Activated naive CD4-positive, alpha-beta T cell treated with anti-CD3 and anti-CD28 coated beads, Interleukin-2, amount 10 ng/mL, durations not matched to agents 7 days and 5 days (primary cell): ENCODE measurements at regions not wholly inside any gene's neighbourhood (a gene's known extent, or its start where the extent isn't known, plus 50 kb on each side); places are given as distances from the start of the nearest gene placed in this dataset.

Experiments used
- CTCF ChIA-PET: fragments of 350-600 bp; sonication (Branson Sonifier 250); formaldehyde crosslinking; loops from one replicate; lab custom pipeline; 2021; ENCODE audit warnings: antibody characterized with exemption; lab: Charles Lee
- DNase-seq: peaks from one replicate; pipeline ENCODE4 v3.0.0-alpha.2; 2020
- H3K27ac Mint-ChIP-seq: one replicate; pipeline ENCODE4 v1.8.0; 2021; ENCODE audit warnings: mild to moderate bottlenecking, moderate library complexity, mixed read lengths
- H3K27me3 Mint-ChIP-seq: one replicate; pipeline ENCODE4 v1.8.0; 2021; ENCODE audit warnings: mild to moderate bottlenecking, mixed read lengths
- H3K36me3 Mint-ChIP-seq: one replicate; pipeline ENCODE4 v1.8.0; 2021; ENCODE audit warnings: mixed read lengths
- H3K4me1 Mint-ChIP-seq: one replicate; pipeline ENCODE4 v1.8.0; 2021; ENCODE audit warnings: mixed read lengths
- H3K4me3 Mint-ChIP-seq: one replicate; pipeline ENCODE4 v1.8.0; 2021; ENCODE audit warnings: mild to moderate bottlenecking, moderate library complexity, mixed read lengths
- H3K9me3 Mint-ChIP-seq: one replicate; pipeline ENCODE4 v1.8.0; 2021; ENCODE audit warnings: mixed read lengths

DNA sequence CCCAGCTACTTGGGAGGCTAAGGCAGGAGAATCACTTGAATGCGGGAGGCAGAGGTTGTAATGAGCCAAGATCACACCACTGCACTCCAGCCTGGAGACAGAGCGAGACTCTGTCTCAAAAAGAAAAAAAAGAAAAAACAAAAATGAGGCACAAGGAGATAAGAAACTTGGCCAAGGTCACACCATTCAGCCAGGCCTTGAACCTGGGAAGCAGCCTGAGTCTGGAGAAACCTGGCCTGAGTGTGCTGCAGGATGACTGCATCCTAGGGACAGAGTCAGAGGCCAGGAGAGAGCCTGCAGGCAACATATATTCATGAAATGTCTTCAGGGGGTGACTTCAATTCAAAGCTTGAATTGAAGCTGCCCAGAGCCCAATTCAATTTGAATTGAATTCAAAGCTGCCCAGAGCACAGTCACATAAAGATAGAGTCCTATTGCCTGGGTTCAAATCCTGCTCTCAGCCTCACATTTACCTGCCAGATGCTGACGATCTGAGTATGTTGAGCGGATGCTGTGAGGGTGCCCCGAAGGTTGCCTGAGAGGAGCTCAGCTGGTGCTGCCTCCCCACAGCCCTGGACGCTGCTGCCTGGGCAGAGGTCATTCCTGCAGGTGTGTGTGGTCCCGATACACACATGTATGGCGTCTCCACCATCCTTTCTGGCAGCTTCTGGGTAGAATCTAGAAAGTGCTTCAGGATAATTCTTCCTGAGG is 307.7 kb downstream of the AJAP1 start:
- H3K9me3 Mint-ChIP-seq = no peaks in the 10 kb centered on the region
- no peak for DNase-seq
- CTCF ChIA-PET = no interaction called here
- no peak overlapping the region for H3K27ac Mint-ChIP-seq
- H3K36me3 Mint-ChIP-seq = no peaks in the 10 kb centered on the region
- peaks cover 5% of the 10 kb centered on the region for H3K27me3 Mint-ChIP-seq
- no peaks in the 10 kb centered on the region for H3K4me1 Mint-ChIP-seq
- no peak overlapping the region for H3K4me3 Mint-ChIP-seq

DNA sequence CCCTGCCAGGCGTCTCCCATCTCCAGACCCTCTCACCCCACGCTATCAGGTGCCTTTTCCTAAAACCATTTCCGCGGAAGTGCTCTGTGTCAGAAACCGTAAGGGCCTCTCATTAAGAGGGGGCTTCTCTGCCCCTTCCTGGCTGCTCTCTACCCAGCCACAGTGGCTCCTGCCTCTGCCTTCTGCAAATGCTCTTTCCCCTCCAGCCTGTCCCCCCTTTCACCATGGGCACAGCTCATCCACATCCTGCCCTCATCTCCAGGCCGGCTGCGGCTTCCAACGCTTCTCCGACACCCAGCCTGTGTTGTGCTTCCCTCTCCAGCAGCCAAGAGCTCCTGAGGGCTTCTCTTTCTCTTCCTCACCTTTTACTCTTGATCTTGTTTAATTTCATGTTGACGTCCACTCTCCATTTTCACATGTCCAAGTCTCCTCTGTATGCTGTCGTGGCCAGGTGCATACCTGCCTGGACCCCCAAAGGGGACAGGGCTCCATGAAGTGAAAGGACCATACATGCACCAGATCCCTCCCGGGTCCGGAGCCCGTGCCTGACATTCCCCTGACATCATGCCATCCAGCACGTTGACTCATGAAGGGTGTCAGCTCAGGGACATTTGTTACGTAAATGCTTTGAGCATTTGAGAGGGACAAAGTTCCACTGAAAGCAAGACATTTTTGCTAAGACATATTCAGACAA is 306.5 kb downstream of the AJAP1 start:
- CTCF ChIA-PET = no interaction called here
- no peaks in the 10 kb centered on the region for H3K36me3 Mint-ChIP-seq
- peaks cover 5% of the 10 kb centered on the region for H3K27me3 Mint-ChIP-seq
- no peaks in the 10 kb centered on the region for H3K4me1 Mint-ChIP-seq
- no peak overlapping the region for H3K4me3 Mint-ChIP-seq
- peak overlapping the region; percentile 4 for H3K27ac Mint-ChIP-seq
- H3K9me3 Mint-ChIP-seq = no peaks in the 10 kb centered on the region
- DNase-seq = no peak

GRCh38 chr1:4960336-4960735 is 305.9 kb downstream of the AJAP1 start:
- no peak for DNase-seq
- H3K27ac Mint-ChIP-seq = no peak overlapping the region
- H3K9me3 Mint-ChIP-seq = no peaks in the 10 kb centered on the region
- peaks cover 5% of the 10 kb centered on the region for H3K27me3 Mint-ChIP-seq
- CTCF ChIA-PET = no interaction called here
- no peaks in the 10 kb centered on the region for H3K36me3 Mint-ChIP-seq
- H3K4me3 Mint-ChIP-seq = no peak overlapping the region
- no peaks in the 10 kb centered on the region for H3K4me1 Mint-ChIP-seq

GRCh38 chr1:4959216-4959615 is 304.8 kb downstream of the AJAP1 start:
- Mint-ChIP-seq H3K36me3 (no peaks in the 10 kb centered on the region), H3K27me3 (no peaks in the 10 kb centered on the region), H3K4me1 (no peaks in the 10 kb centered on the region), H3K9me3 (no peaks in the 10 kb centered on the region), H3K4me3 (no peak overlapping the region), H3K27ac (no peak overlapping the region)
- DNase-seq = no peak
- CTCF ChIA-PET = no interaction called here

- Mint-ChIP-seq H3K36me3 (no peaks in the 10 kb centered on the region), H3K27ac (no peak overlapping the region), H3K4me3 (no peak overlapping the region), H3K9me3 (no peaks in the 10 kb centered on the region), H3K4me1 (no peaks in the 10 kb centered on the region), H3K27me3 (no peaks in the 10 kb centered on the region)
- no peak for DNase-seq
- CTCF ChIA-PET = interaction anchor here (1.0 kb wide), 1 partner anchor 9 kb away, joined by 3 read pairs; no protein-coding TSS in a partner anchor
Observed at GRCh38 chr1:4957027-4957426, 302.6 kb downstream of the AJAP1 start.

DNA sequence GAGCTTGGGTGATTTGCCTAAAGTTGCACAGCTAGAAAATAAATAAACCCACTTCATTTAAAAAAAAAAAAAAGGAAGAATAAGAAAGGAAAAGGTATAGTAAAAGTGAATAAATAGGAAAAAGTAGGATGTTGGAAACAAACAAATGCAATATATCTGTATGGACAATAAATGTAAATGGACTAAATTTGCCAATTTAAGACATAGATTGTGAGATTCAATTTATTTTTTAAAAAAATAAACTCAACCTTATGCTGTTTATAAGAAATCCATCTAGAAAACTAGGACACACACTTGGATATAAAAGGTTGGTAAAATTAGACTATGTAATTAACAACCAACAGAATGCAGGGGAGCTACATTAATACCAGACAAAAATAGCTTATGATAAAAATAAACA is 300.0 kb downstream of the AJAP1 start:
- H3K4me3 Mint-ChIP-seq = no peak overlapping the region
- CTCF ChIA-PET = no interaction called here

DNA sequence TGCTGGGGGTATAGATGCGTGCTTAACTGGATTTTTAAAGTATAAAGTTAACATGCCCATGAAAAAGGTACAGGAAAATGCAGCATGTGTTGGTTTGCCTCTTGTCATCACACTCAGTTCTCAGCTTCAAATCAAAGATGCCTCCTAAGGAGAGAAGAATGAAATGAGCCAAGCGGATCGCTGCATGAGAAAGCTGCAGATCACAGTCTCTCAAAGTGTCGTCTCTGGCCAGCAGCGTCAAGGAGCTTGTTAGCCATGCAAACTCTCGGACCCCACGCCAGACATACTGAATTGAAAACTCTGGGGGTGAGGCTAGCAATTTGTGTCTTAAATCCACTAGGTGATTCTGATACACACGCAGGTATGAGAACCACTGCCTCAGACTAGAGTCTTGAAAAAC is 297.2 kb downstream of the AJAP1 start:
- CTCF ChIA-PET = no interaction called here
- no peak overlapping the region for H3K27ac Mint-ChIP-seq
- H3K27me3 Mint-ChIP-seq = peaks cover 4% of the 10 kb centered on the region
- no peaks in the 10 kb centered on the region for H3K9me3 Mint-ChIP-seq
- H3K4me1 Mint-ChIP-seq = no peaks in the 10 kb centered on the region
- DNase-seq = no peak
- H3K4me3 Mint-ChIP-seq = no peak overlapping the region
- H3K36me3 Mint-ChIP-seq = no peaks in the 10 kb centered on the region

More for the DNA sequence above, 300.0 kb downstream of the AJAP1 start:
- Mint-ChIP-seq H3K4me1 (no peaks in the 10 kb centered on the region), H3K27me3 (no peaks in the 10 kb centered on the region), H3K36me3 (no peaks in the 10 kb centered on the region), H3K9me3 (no peaks in the 10 kb centered on the region), H3K27ac (no peak overlapping the region)
- no peak for DNase-seq

DNA sequence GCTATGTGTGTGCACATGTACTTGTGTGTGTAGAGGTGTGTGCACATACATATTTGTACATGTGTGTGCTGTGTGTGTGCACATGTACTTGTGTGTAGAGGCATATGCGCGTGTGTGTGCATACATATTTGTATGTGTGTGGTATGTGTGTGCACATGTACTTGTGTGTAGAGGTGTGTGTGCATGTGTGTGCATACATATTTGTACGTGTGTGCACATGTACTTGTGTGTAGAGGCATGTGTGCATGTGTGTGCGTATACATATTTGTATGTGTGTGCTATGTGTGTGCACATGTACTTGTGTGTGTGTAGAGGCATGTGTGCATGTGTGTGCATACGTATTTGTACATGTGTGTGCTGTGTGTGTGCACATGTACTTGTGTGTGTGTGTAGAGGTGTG is 291.9 kb downstream of the AJAP1 start:
- CTCF ChIA-PET = no interaction called here
- Mint-ChIP-seq H3K4me3 (no peak overlapping the region), H3K36me3 (no peaks in the 10 kb centered on the region), H3K9me3 (peaks cover 11% of the 10 kb centered on the region), H3K4me1 (no peaks in the 10 kb centered on the region), H3K27ac (no peak overlapping the region), H3K27me3 (peaks cover 4% of the 10 kb centered on the region)
- no peak for DNase-seq

DNA sequence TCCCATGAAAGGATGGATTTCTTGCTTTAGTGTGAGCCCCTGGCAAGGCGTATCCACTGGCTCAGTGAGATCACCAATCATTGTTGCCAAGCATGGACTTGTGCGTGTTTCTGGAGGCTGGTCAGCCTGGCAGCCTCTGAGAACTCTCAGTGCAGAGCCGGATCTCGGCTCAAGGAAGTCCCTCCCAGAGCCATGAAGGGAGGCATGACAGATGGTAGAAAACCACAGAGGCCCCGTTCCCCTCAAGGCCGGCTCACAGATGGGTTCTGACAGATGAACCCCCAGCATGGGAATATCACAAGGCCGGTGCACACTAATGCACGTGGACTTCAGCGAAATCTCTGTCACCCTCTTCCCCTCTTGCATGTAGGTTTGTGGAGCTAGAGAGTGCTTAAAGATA is 290.5 kb downstream of the AJAP1 start:
- Mint-ChIP-seq H3K4me1 (no peaks in the 10 kb centered on the region), H3K27me3 (peaks cover 4% of the 10 kb centered on the region), H3K27ac (no peak overlapping the region), H3K4me3 (no peak overlapping the region), H3K36me3 (no peaks in the 10 kb centered on the region), H3K9me3 (peaks cover 16% of the 10 kb centered on the region)
- CTCF ChIA-PET = no interaction called here
- no peak for DNase-seq

DNA sequence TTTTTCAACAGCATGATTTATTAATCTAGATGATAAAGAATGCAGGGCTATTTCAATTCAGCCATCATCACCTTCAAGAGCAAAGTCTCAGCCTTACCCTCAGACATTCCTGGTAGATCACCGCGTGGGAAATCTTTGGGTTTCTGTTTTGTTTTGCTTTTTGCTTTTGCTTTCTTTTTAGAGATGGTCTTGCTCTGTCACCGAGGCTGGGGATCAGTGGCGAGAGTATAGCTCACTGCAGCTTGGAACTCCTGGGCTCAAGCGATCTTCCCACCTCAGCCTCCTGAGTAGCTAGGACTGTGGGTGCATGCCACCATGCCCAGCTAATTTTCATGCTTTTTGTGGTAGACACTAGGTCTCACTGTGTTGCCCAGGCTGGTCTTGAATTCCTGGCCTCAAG is 289.7 kb downstream of the AJAP1 start:
- no peak for DNase-seq
- Mint-ChIP-seq H3K4me3 (no peak overlapping the region), H3K9me3 (peaks cover 24% of the 10 kb centered on the region), H3K4me1 (no peaks in the 10 kb centered on the region), H3K36me3 (no peaks in the 10 kb centered on the region), H3K27ac (no peak overlapping the region), H3K27me3 (peaks cover 4% of the 10 kb centered on the region)
- CTCF ChIA-PET = no interaction called here

- DNase-seq = no peak
- H3K27ac Mint-ChIP-seq = no peak overlapping the region
- H3K27me3 Mint-ChIP-seq = no peaks in the 10 kb centered on the region
- no peaks in the 10 kb centered on the region for H3K4me1 Mint-ChIP-seq
- no peaks in the 10 kb centered on the region for H3K36me3 Mint-ChIP-seq
- H3K4me3 Mint-ChIP-seq = no peak overlapping the region
- H3K9me3 Mint-ChIP-seq = peaks cover 18% of the 10 kb centered on the region
- CTCF ChIA-PET = no interaction called here
Observed at GRCh38 chr1:4939266-4939665, 284.9 kb downstream of the AJAP1 start.

- Mint-ChIP-seq H3K36me3 (no peaks in the 10 kb centered on the region), H3K9me3 (peaks cover 18% of the 10 kb centered on the region), H3K4me1 (no peaks in the 10 kb centered on the region), H3K27me3 (no peaks in the 10 kb centered on the region), H3K27ac (no peak overlapping the region), H3K4me3 (no peak overlapping the region)
- DNase-seq = no peak
- CTCF ChIA-PET = no interaction called here
Observed at GRCh38 chr1:4937876-4938534, 283.6 kb downstream of the AJAP1 start.

- no peak for DNase-seq
- no peaks in the 10 kb centered on the region for H3K36me3 Mint-ChIP-seq
- H3K9me3 Mint-ChIP-seq = peaks cover 15% of the 10 kb centered on the region
- no peak overlapping the region for H3K4me3 Mint-ChIP-seq
- no peak overlapping the region for H3K27ac Mint-ChIP-seq
- H3K27me3 Mint-ChIP-seq = no peaks in the 10 kb centered on the region
- no peaks in the 10 kb centered on the region for H3K4me1 Mint-ChIP-seq
- CTCF ChIA-PET = no interaction called here
Observed at GRCh38 chr1:4935807-4936206, 281.4 kb downstream of the AJAP1 start.

- CTCF ChIA-PET = no interaction called here
- no peaks in the 10 kb centered on the region for H3K9me3 Mint-ChIP-seq
- H3K27me3 Mint-ChIP-seq = no peaks in the 10 kb centered on the region
- DNase-seq = no peak
- H3K27ac Mint-ChIP-seq = no peak overlapping the region
- no peaks in the 10 kb centered on the region for H3K4me1 Mint-ChIP-seq
- no peak overlapping the region for H3K4me3 Mint-ChIP-seq
- no peaks in the 10 kb centered on the region for H3K36me3 Mint-ChIP-seq
Observed at GRCh38 chr1:4933232-4933631, 278.8 kb downstream of the AJAP1 start.
